ENCODE measurements at regions not wholly inside any gene's neighbourhood (a gene's known extent, or its start where the extent isn't known, plus 50 kb on each side); places are given as distances from the start of the nearest gene placed in this dataset.

DNA sequence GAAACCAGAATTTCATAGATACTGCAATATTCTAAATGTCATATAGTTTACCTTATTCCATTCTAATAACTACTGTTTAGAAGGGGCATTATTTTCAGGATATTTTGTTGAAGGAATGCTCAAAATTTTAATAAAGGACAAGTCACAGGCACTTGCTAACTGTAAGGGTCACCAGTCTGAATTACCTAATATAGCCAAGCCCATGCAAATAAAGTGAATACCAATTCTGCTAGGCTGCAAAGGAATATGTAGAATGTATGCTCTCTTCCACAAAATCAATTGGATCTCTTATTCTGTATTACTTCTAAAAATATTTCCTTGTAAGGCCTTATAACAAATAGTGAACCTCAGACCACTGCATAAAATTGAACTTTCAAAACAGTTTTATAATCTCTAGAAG lies 52.3 kb upstream of the FAT4 start:
- Mint-ChIP-seq H3K9me3 (no peaks in the 10 kb centered on the region), H3K27me3 (ENCODE audit: low read depth) (no peaks in the 10 kb centered on the region), H3K4me3 (no peak overlapping the region), H3K36me3 (ENCODE audit: low read depth) (no peaks in the 10 kb centered on the region), H3K27ac (ENCODE audit: unreplicated experiment) (no peak overlapping the region), H3K4me1 (peaks cover 6% of the 10 kb centered on the region)
- DNase-seq (ENCODE audit: low read depth, low spot score): no peak
- TF ChIP-seq, protein P1, sequence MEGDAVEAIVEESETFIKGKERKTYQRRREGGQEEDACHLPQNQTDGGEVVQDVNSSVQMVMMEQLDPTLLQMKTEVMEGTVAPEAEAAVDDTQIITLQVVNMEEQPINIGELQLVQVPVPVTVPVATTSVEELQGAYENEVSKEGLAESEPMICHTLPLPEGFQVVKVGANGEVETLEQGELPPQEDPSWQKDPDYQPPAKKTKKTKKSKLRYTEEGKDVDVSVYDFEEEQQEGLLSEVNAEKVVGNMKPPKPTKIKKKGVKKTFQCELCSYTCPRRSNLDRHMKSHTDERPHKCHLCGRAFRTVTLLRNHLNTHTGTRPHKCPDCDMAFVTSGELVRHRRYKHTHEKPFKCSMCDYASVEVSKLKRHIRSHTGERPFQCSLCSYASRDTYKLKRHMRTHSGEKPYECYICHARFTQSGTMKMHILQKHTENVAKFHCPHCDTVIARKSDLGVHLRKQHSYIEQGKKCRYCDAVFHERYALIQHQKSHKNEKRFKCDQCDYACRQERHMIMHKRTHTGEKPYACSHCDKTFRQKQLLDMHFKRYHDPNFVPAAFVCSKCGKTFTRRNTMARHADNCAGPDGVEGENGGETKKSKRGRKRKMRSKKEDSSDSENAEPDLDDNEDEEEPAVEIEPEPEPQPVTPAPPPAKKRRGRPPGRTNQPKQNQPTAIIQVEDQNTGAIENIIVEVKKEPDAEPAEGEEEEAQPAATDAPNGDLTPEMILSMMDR (conservative IDR thresholded peaks at IDR 0.05): no peak

- no peak overlapping the region for H3K27ac Mint-ChIP-seq (ENCODE audit: unreplicated experiment)
- no peaks in the 10 kb centered on the region for H3K36me3 Mint-ChIP-seq (ENCODE audit: low read depth)
- TF ChIP-seq, protein P1 (conservative IDR thresholded peaks at IDR 0.05): no peak
- no peaks in the 10 kb centered on the region for H3K27me3 Mint-ChIP-seq (ENCODE audit: low read depth)
- peaks cover 2% of the 10 kb centered on the region for H3K4me1 Mint-ChIP-seq
- no peak overlapping the region for H3K4me3 Mint-ChIP-seq
- DNase-seq (ENCODE audit: low read depth, low spot score): no peak
- no peaks in the 10 kb centered on the region for H3K9me3 Mint-ChIP-seq
Observed at GRCh38 chr4:125262079-125262478, 52.7 kb upstream of the FAT4 start.

DNA sequence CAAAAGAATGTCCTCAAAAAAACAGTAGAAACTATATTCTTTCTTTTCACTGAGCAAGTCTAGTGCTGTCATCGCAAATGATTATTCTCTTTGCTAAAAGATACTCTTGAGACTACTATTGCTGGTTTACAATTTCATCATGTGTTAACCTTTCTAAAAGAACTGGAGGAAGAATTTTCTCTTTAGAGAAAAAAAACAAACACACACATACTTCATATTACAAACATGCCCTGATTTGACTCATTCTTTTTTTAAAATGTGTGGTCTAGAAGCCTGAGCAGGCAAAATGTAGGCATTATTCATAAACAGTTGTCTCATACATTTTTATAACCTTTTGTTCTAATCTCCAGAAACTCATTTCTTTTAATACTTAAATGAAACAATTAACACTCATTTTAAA lies 60.6 kb upstream of the FAT4 start:
- no peaks in the 10 kb centered on the region for H3K27me3 Mint-ChIP-seq (ENCODE audit: low read depth)
- H3K4me1 Mint-ChIP-seq: peaks cover 4% of the 10 kb centered on the region

GRCh38 chr4:125244848-125245450 lies 69.8 kb upstream of the FAT4 start:
- H3K4me1 Mint-ChIP-seq: no peaks in the 10 kb centered on the region
- peaks cover 8% of the 10 kb centered on the region for H3K9me3 Mint-ChIP-seq

More for the DNA sequence above, 60.6 kb upstream of the FAT4 start:
- no peaks in the 10 kb centered on the region for H3K9me3 Mint-ChIP-seq
- no peak overlapping the region for H3K27ac Mint-ChIP-seq (ENCODE audit: unreplicated experiment)
- no peak overlapping the region for H3K4me3 Mint-ChIP-seq
- no peak for DNase-seq (ENCODE audit: low read depth, low spot score)
- TF ChIP-seq, protein P1 (conservative IDR thresholded peaks at IDR 0.05): no peak
- H3K36me3 Mint-ChIP-seq (ENCODE audit: low read depth): no peaks in the 10 kb centered on the region

GRCh38 chr4:125243789-125244397 lies 70.9 kb upstream of the FAT4 start:
- Mint-ChIP-seq H3K4me1 (no peaks in the 10 kb centered on the region), H3K27ac (ENCODE audit: unreplicated experiment) (no peak overlapping the region), H3K9me3 (peaks cover 8% of the 10 kb centered on the region), H3K36me3 (ENCODE audit: low read depth) (no peaks in the 10 kb centered on the region), H3K27me3 (ENCODE audit: low read depth) (no peaks in the 10 kb centered on the region), H3K4me3 (no peak overlapping the region)
- TF ChIP-seq, protein P1 (conservative IDR thresholded peaks at IDR 0.05): no peak
- no peak for DNase-seq (ENCODE audit: low read depth, low spot score)

More at GRCh38 chr4:125244848-125245450, 69.8 kb upstream of the FAT4 start:
- no peak for DNase-seq (ENCODE audit: low read depth, low spot score)
- Mint-ChIP-seq H3K27ac (ENCODE audit: unreplicated experiment) (no peak overlapping the region), H3K27me3 (ENCODE audit: low read depth) (no peaks in the 10 kb centered on the region), H3K4me3 (no peak overlapping the region), H3K36me3 (ENCODE audit: low read depth) (no peaks in the 10 kb centered on the region)
- TF ChIP-seq, protein P1 (conservative IDR thresholded peaks at IDR 0.05): peak; percentile 68

Measured in neural crest cell (in vitro differentiated cells).